Mesendoderm (in vitro differentiated cells): ENCODE measurements at regions not wholly inside any gene's neighbourhood (a gene's known extent, or its start where the extent isn't known, plus 50 kb on each side); places are given as distances from the start of the nearest gene placed in this dataset.

Experiments
- DNase-seq: peaks from one replicate; pipeline ENCODE4 v3.0.0; 2013
- H2AK5ac ChIP-seq: 2 replicates; pipeline ENCODE4 v1.6.1; 2013; ENCODE audit warnings: low read length, inconsistent platforms
- H2BK120ac ChIP-seq: 2 replicates; pipeline ENCODE4 v1.6.1; 2013; ENCODE audit warnings: low read depth, mild to moderate bottlenecking, low read length, moderate library complexity, mixed read lengths
- H2BK15ac ChIP-seq: replicated peaks from 2 replicates; pipeline ENCODE4 v1.6.1; 2013; ENCODE audit warnings: low read depth, mild to moderate bottlenecking, moderate library complexity
- H2BK5ac ChIP-seq: 2 replicates; pipeline ENCODE4 v1.6.1; 2013; ENCODE audit warnings: low read length, inconsistent platforms
- H3K18ac ChIP-seq: 2 replicates; pipeline ENCODE4 v1.6.1; 2013; ENCODE audit warnings: mild to moderate bottlenecking, low read length, mixed read lengths
- H3K23ac ChIP-seq: one replicate; pipeline ENCODE4 v1.6.1; 2013; ENCODE audit warnings: low read length
- H3K27ac ChIP-seq: 2 replicates; pipeline ENCODE4 v1.5.1; 2013; ENCODE audit warnings: low read depth, mild to moderate bottlenecking, inconsistent platforms, low read length, moderate library complexity
- H3K27me3 ChIP-seq: 2 replicates; pipeline ENCODE4 v1.6.1; 2013; ENCODE audit warnings: low read length, control low read depth, mild to moderate bottlenecking, inconsistent platforms; ENCODE audit not compliant: insufficient read depth, poor library complexity
- H3K36me3 ChIP-seq: 2 replicates; pipeline ENCODE4 v1.6.1; 2013; ENCODE audit warnings: low read length, inconsistent platforms; ENCODE audit not compliant: control insufficient read depth, insufficient read depth
- H3K4ac ChIP-seq: one replicate; pipeline ENCODE4 v1.6.1; 2013; ENCODE audit warnings: low read depth, mild to moderate bottlenecking, low read length, moderate library complexity
- H3K4me1 ChIP-seq: 2 replicates; pipeline ENCODE4 v1.6.1; 2013; ENCODE audit warnings: low read depth, low read length, inconsistent platforms; ENCODE audit not compliant: control insufficient read depth
- H3K4me2 ChIP-seq: 2 replicates; pipeline ENCODE4 v1.6.1; 2013; ENCODE audit warnings: low read length
- H3K4me3 ChIP-seq: 2 replicates; pipeline ENCODE4 v1.5.1; 2013; ENCODE audit warnings: mild to moderate bottlenecking, low read length
- H3K56ac ChIP-seq: one replicate; pipeline ENCODE4 v1.6.1; 2013; ENCODE audit warnings: low read length
- H3K79me1 ChIP-seq: 2 replicates; pipeline ENCODE4 v1.6.1; 2013; ENCODE audit warnings: low read length, inconsistent platforms
- H3K79me2 ChIP-seq: 2 replicates; pipeline ENCODE4 v1.6.1; 2013; ENCODE audit warnings: mild to moderate bottlenecking, low read length; ENCODE audit not compliant: control insufficient read depth, insufficient read depth
- H3K9ac ChIP-seq: 2 replicates; pipeline ENCODE4 v1.6.1; 2013; ENCODE audit warnings: low read length, inconsistent platforms
- H4K5ac ChIP-seq: one replicate; pipeline ENCODE4 v1.6.1; 2013; ENCODE audit warnings: low read length
- H4K8ac ChIP-seq: one replicate; pipeline ENCODE4 v1.6.1; 2013; ENCODE audit warnings: low read depth, mild to moderate bottlenecking, control low read depth, low read length, moderate library complexity
- WGBS: extraction: QIAGEN DNeasy Blood & Tissue Kit; methylation state at CpG from one replicate; pipeline ENCODE4 v1.1.7; 2013; ENCODE audit warnings: low lambda C conversion rate, missing lambda C conversion rate; ENCODE audit not compliant: insufficient coverage; ENCODE audit errors: extremely low coverage; 5-methylcytosine and 5-hydroxymethylcytosine counted together

DNA sequence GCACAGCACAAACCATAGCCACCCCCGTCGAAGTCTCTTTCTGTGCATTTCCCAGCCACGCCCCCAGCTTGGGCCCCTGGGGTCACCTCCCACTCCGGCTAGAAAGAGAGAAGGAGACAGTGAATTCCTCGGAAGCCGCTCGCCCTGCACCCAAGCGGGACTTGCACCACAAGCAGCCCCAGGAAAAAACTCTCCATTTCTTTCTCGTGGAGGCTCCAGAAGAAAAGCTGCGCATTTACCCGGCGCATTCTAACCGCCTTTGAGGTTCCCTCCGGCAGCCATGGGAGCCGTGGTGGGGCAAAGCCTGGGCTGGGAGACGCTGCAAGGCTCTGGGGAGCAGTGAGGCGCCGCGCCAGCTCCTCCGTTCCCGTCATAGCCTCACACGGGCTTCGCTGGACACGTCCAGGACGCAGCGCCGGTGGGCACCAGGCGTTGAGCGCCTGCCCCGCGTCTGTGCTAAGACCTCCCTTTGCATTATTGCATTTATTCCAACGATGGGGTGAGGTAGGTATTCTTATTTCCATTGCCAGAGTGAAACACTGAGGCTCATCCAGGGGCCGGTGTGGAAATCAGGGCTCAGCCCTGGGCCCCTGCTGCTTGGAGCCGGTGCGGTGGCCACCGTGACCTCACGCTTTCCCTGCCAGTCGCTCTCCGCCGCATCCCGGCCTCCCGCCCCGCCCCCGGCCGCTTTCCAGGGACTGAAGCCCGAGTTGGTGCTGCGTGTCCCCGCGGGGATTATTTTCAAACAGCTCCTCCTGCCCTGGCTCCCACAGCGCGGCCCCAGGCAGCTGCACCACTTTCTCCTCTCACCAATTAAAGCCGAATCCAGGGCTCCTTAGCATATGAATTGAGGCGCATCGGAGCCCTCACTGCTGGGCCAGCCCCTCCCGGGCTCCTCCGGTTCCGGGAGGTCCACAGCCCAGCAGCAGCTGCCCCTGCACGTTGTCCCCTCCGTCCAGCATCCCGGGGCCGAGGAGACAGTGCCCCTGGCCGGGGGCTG lies 148.3 kb upstream of the AFDN start:
- Histone ChIP-seq H3K4me3 (peak overlapping the region; percentile 41), H3K79me1 (no peaks in the 10 kb centered on the region), H3K23ac (peak overlapping the region; percentile 1), H3K18ac (peak overlapping the region; percentile 45), H3K79me2 (no peaks in the 10 kb centered on the region), H3K36me3 (no peaks in the 10 kb centered on the region), H3K9ac (peak overlapping the region; percentile 69), H2BK120ac (no peak overlapping the region), H4K5ac (no peak overlapping the region), H3K56ac (peak overlapping the region; percentile 82), H3K4ac (peak overlapping the region; percentile 17), H2BK15ac (no peak overlapping the region), H2BK5ac (no peak overlapping the region), H3K27ac (no peak overlapping the region), H3K27me3 (peaks cover 4% of the 10 kb centered on the region), H3K4me2 (peak overlapping the region; percentile 76), H3K4me1 (peaks cover 13% of the 10 kb centered on the region), H2AK5ac (no peak overlapping the region), H4K8ac (no peak overlapping the region)
- WGBS = no CpG with 5 or more reads among the region's 62 CpGs
- DNase-seq = peak; percentile 52

DNA sequence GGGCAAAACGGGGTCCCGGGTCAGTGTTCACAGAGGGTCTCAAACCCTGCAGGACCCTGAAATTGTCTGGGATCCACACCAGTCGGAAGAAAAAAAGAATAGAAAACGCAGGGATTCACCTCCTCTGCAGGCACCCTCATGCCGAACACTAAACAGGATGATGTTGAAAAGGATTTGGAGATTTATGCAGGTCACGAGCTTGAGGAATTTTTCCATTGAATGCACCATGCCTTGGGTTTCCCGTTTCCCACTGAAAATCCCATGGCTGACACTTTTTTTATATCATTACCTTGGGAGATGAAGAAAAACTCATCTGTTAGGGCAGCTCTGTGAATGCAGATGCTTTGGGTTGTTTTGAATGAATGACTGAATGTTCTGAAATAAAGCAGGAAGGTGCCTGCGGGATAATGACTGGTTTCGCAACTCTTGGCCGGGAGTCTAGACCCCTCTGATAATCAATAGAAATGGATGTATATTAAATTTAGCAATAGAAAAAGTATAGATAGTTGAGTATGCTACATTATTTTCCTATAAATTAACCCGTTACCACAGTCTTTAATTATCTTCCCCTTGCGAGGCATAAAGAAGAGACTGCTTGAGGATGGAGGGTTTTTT lies 147.5 kb upstream of the AFDN start:
- H3K79me2 ChIP-seq = no peaks in the 10 kb centered on the region
- H2AK5ac ChIP-seq = no peak overlapping the region
- H3K23ac ChIP-seq = no peak overlapping the region
- no peak overlapping the region for H2BK120ac ChIP-seq
- H3K27me3 ChIP-seq = peaks cover 4% of the 10 kb centered on the region
- peak overlapping the region; percentile 76 for H3K4me2 ChIP-seq
- no peak overlapping the region for H3K56ac ChIP-seq
- H4K5ac ChIP-seq = no peak overlapping the region
- no peaks in the 10 kb centered on the region for H3K36me3 ChIP-seq
- DNase-seq = no peak
- no peak overlapping the region for H3K27ac ChIP-seq
- peak overlapping the region; percentile 35 for H3K18ac ChIP-seq
- H3K9ac ChIP-seq = peak overlapping the region; percentile 69
- no peak overlapping the region for H4K8ac ChIP-seq
- no peaks in the 10 kb centered on the region for H3K79me1 ChIP-seq
- H3K4me3 ChIP-seq = peak overlapping the region; percentile 2
- WGBS = no CpG with 5 or more reads among the region's 12 CpGs
- H2BK5ac ChIP-seq = no peak overlapping the region
- no peak overlapping the region for H3K4ac ChIP-seq
- H3K4me1 ChIP-seq = peaks cover 13% of the 10 kb centered on the region
- H2BK15ac ChIP-seq = no peak overlapping the region

DNA sequence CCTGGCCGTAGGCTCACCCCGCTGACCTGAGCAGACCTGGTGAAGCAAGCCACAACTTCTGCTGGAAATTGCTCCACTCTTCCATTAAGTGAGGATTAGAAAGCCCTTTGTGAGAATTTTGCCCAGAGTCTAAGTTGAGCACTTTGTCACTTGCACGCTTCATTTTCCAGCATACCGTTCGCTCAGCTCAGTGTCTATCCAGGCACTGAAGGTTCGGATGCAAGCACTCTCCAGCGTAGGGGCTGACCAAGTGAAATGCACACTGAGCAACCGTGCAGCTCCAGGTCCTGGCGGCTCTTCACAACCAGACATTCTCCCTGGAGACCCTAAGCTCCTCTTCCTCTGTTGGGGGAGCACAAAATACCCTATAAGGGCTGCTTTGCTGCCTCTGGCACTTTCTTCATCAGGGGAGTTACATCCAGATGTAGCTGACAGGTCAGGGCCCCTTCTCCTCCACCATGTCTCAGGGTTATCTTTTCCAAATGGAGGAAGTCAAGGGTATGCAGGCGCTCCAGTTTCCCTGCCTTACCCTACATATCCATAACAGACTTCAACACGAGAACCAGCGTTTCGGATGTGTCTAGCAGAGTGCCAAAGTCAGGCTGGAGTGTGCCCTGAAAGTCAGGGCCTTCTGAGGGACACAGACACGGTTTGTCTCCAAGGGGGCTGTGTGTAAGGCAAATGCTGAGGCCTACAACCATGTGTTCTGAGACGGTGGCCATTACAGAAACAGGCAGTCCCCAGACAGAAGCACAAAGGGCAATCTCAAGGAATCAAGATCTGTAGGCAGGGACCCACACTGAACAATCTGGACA lies 146.7 kb upstream of the AFDN start:
- H3K18ac ChIP-seq = no peak overlapping the region
- no peaks in the 10 kb centered on the region for H3K79me2 ChIP-seq
- H3K4me1 ChIP-seq = peaks cover 13% of the 10 kb centered on the region
- H4K5ac ChIP-seq = no peak overlapping the region
- no CpG with 5 or more reads among the region's 15 CpGs for WGBS
- H3K4me3 ChIP-seq = no peak overlapping the region
- H3K36me3 ChIP-seq = no peaks in the 10 kb centered on the region
- H2BK5ac ChIP-seq = no peak overlapping the region
- no peak for DNase-seq
- H3K4ac ChIP-seq = no peak overlapping the region
- H3K9ac ChIP-seq = no peak overlapping the region
- H3K79me1 ChIP-seq = no peaks in the 10 kb centered on the region
- peak overlapping the region; percentile 90 for H2AK5ac ChIP-seq
- no peak overlapping the region for H2BK15ac ChIP-seq
- no peak overlapping the region for H3K27ac ChIP-seq
- H3K4me2 ChIP-seq = no peak overlapping the region
- peak overlapping the region; percentile 22 for H3K56ac ChIP-seq
- no peak overlapping the region for H2BK120ac ChIP-seq
- H3K27me3 ChIP-seq = peaks cover 4% of the 10 kb centered on the region
- no peak overlapping the region for H3K23ac ChIP-seq
- no peak overlapping the region for H4K8ac ChIP-seq

DNA sequence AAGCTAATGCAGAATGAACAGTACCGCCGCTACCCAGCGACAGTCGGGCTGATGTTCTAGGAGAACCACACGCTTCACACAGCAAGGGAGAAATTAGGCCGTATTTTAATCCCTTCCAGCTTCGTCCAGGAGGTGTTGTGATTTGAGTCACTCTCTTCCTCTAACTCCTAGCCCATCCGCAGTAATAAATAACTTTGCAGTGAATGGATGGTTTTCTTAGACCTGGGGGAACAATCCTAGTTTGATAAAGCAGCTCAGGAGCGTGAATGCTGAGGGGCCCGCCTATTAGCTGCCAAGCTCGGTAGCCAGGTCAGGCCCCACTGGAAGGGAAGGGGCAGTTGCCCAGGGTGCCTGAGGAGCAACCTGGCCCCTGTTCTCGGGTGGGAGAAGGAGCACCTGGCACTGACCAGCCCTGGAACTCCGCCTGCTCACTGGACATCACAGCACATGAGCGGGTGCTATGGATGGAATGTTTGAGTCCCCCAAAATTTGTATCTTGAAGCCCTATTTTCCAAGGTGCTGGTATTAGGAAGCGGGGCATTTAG lies 146.0 kb upstream of the AFDN start:
- H3K18ac ChIP-seq = no peak overlapping the region
- DNase-seq = no peak
- H4K5ac ChIP-seq = no peak overlapping the region
- peak overlapping the region; percentile 69 for H3K23ac ChIP-seq
- no peak overlapping the region for H2BK5ac ChIP-seq
- H3K36me3 ChIP-seq = no peaks in the 10 kb centered on the region
- H4K8ac ChIP-seq = no peak overlapping the region
- no peak overlapping the region for H3K4ac ChIP-seq
- H2BK120ac ChIP-seq = no peak overlapping the region
- no peak overlapping the region for H3K4me2 ChIP-seq
- H3K4me1 ChIP-seq = peaks cover 13% of the 10 kb centered on the region
- peaks cover 4% of the 10 kb centered on the region for H3K27me3 ChIP-seq
- H2BK15ac ChIP-seq = no peak overlapping the region
- no peaks in the 10 kb centered on the region for H3K79me1 ChIP-seq
- H3K56ac ChIP-seq = no peak overlapping the region
- no peak overlapping the region for H3K9ac ChIP-seq
- no peaks in the 10 kb centered on the region for H3K79me2 ChIP-seq
- peak overlapping the region; percentile 60 for H2AK5ac ChIP-seq
- WGBS = no CpG with 5 or more reads among the region's 15 CpGs
- no peak overlapping the region for H3K4me3 ChIP-seq
- H3K27ac ChIP-seq = no peak overlapping the region

DNA sequence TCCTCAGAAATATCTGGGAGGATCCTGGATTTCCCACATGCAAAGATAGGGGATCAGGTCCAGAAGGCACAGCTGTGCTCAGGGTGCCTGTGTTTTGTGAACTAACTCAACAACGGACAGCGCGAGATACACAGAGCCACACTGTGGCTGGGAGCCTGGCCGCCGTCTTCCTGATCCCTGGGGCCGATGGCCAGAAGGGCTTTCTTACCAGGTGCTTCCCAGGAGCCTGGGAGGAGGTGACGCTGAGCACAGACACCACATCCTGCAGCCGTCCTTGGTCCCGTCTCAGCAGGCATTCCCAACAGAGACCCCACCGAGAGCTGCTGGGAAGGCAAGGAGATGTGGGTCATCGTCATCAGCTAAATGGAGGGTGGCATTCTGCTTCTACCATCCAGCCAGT lies 144.6 kb upstream of the AFDN start:
- H4K5ac ChIP-seq = no peak overlapping the region
- peaks cover 13% of the 10 kb centered on the region for H3K4me1 ChIP-seq
- peak overlapping the region; percentile 43 for H3K56ac ChIP-seq
- DNase-seq = peak; percentile 58
- H3K27me3 ChIP-seq = peaks cover 4% of the 10 kb centered on the region
- no peak overlapping the region for H3K4me2 ChIP-seq
- no peak overlapping the region for H3K18ac ChIP-seq
- H2BK120ac ChIP-seq = no peak overlapping the region
- H2BK15ac ChIP-seq = no peak overlapping the region
- WGBS = no CpG with 5 or more reads among the region's 11 CpGs
- H2AK5ac ChIP-seq = no peak overlapping the region
- H3K4ac ChIP-seq = no peak overlapping the region
- no peaks in the 10 kb centered on the region for H3K79me1 ChIP-seq
- H3K23ac ChIP-seq = no peak overlapping the region
- no peaks in the 10 kb centered on the region for H3K36me3 ChIP-seq
- no peak overlapping the region for H3K27ac ChIP-seq
- H3K4me3 ChIP-seq = no peak overlapping the region
- H3K9ac ChIP-seq = no peak overlapping the region
- no peak overlapping the region for H4K8ac ChIP-seq
- H2BK5ac ChIP-seq = no peak overlapping the region
- no peaks in the 10 kb centered on the region for H3K79me2 ChIP-seq
